ENCODE measurements at regions not wholly inside any gene's neighbourhood (a gene's known extent, or its start where the extent isn't known, plus 50 kb on each side); places are given as distances from the start of the nearest gene placed in this dataset.

GRCh38 chr7:13774976-13775375 lies 214.5 kb downstream of the ETV1 start:
- TF ChIP-seq REST (IDR thresholded peaks at IDR 0.05; ENCODE audit: insufficient read depth in 1 of 2, low read depth in 2 of 2, low read length in 2 of 2), result no peak
- no peak for TF ChIP-seq TAF1 (IDR thresholded peaks at IDR 0.05; ENCODE audit: borderline replicate concordance, insufficient read depth, low read length)
- no peak for TF ChIP-seq POLR2AphosphoS5 (IDR thresholded peaks at IDR 0.05; ENCODE audit: low read depth, low read length)
- TF ChIP-seq FOXP2 (optimal IDR thresholded peaks at IDR 0.05; ENCODE audit: borderline replicate concordance, extremely low read depth, extremely low read length, insufficient read depth), result no peak

GRCh38 chr7:13777242-13777641 lies 212.2 kb downstream of the ETV1 start:
- TF ChIP-seq TAF1 (IDR thresholded peaks at IDR 0.05; ENCODE audit: borderline replicate concordance, insufficient read depth, low read length), result no peak
- TF ChIP-seq POLR2AphosphoS5 (IDR thresholded peaks at IDR 0.05; ENCODE audit: low read depth, low read length), result no peak
- TF ChIP-seq FOXP2 (optimal IDR thresholded peaks at IDR 0.05; ENCODE audit: borderline replicate concordance, extremely low read depth, extremely low read length, insufficient read depth), result no peak
- TF ChIP-seq REST (IDR thresholded peaks at IDR 0.05; ENCODE audit: insufficient read depth in 1 of 2, low read depth in 2 of 2, low read length in 2 of 2), result no peak
- TF ChIP-seq SIN3A (IDR thresholded peaks at IDR 0.05; ENCODE audit: borderline replicate concordance, insufficient read depth, low read length), result no peak

- TF ChIP-seq SIN3A (IDR thresholded peaks at IDR 0.05; ENCODE audit: borderline replicate concordance, insufficient read depth, low read length), result no peak
- TF ChIP-seq TAF1 (IDR thresholded peaks at IDR 0.05; ENCODE audit: borderline replicate concordance, insufficient read depth, low read length), result no peak
- TF ChIP-seq REST (IDR thresholded peaks at IDR 0.05; ENCODE audit: insufficient read depth in 1 of 2, low read depth in 2 of 2, low read length in 2 of 2), result no peak
- TF ChIP-seq POLR2AphosphoS5 (IDR thresholded peaks at IDR 0.05; ENCODE audit: low read depth, low read length), result no peak
- no peak for TF ChIP-seq FOXP2 (optimal IDR thresholded peaks at IDR 0.05; ENCODE audit: borderline replicate concordance, extremely low read depth, extremely low read length, insufficient read depth)
Measured at GRCh38 chr7:13778967-13779366, 210.5 kb downstream of the ETV1 start.

- TF ChIP-seq TAF1 (IDR thresholded peaks at IDR 0.05; ENCODE audit: borderline replicate concordance, insufficient read depth, low read length) (no peak), FOXP2 (optimal IDR thresholded peaks at IDR 0.05; ENCODE audit: borderline replicate concordance, extremely low read depth, extremely low read length, insufficient read depth) (no peak), REST (IDR thresholded peaks at IDR 0.05; ENCODE audit: insufficient read depth in 1 of 2, low read depth in 2 of 2, low read length in 2 of 2) (no peak)
Measured at GRCh38 chr7:13790611-13791010, 198.9 kb downstream of the ETV1 start.

GRCh38 chr7:13792208-13792607 lies 197.3 kb downstream of the ETV1 start:
- no peak for TF ChIP-seq REST (IDR thresholded peaks at IDR 0.05; ENCODE audit: insufficient read depth in 1 of 2, low read depth in 2 of 2, low read length in 2 of 2)
- TF ChIP-seq FOXP2 (optimal IDR thresholded peaks at IDR 0.05; ENCODE audit: borderline replicate concordance, extremely low read depth, extremely low read length, insufficient read depth), result no peak
- no peak for TF ChIP-seq TAF1 (IDR thresholded peaks at IDR 0.05; ENCODE audit: borderline replicate concordance, insufficient read depth, low read length)
- TF ChIP-seq SIN3A (IDR thresholded peaks at IDR 0.05; ENCODE audit: borderline replicate concordance, insufficient read depth, low read length), result no peak
- no peak for TF ChIP-seq POLR2AphosphoS5 (IDR thresholded peaks at IDR 0.05; ENCODE audit: low read depth, low read length)
